ENCODE measurements at regions not wholly inside any gene's neighbourhood (a gene's known extent, or its start where the extent isn't known, plus 50 kb on each side); places are given as distances from the start of the nearest gene placed in this dataset.
"Not testable (repeated sequence)": the region's sequence is repeated elsewhere in the genome, so short reads cannot be mapped to it uniquely, and the experiment has no call there.

DNA sequence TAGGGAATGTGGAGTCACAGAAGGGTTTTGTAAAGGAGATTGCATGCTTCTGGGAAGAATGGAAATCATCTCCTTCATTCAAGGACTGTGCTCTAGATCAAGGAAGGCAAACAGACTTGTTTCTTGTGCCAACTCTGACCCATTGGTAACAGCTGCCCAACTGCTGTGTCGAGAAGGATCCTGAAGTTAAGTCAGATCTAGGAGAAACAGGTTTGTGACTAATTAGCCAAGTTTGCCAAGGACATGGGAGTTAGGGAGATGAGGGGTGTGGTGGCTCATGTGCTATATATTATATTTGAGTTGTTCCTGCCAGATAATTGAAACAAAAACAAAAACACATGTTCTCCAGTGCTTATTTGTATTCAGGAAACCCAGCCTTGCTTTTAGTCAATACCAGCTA lies 251.2 kb upstream of the USP24 start:
- DNase-seq, result no peak

DNA sequence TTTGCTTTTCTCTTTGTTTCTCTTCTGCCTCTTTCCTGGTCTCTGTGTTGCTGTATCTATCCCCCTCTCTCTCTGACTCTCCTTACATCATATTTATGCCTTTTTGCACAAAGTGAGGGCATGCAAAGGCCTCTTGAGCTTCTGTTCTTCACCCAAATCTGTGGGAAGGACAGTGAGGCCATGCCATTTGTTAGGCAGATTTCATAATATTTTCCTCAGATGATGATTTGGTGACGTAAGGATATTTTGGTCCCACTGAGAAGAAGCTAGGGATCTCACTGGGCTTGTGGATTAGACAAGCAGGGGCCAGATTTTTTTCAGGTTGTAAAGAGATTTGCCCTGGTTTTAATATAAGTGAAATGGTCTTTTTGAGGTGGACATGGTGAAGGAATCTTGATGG lies 249.4 kb upstream of the USP24 start:
- no peak for DNase-seq

DNA sequence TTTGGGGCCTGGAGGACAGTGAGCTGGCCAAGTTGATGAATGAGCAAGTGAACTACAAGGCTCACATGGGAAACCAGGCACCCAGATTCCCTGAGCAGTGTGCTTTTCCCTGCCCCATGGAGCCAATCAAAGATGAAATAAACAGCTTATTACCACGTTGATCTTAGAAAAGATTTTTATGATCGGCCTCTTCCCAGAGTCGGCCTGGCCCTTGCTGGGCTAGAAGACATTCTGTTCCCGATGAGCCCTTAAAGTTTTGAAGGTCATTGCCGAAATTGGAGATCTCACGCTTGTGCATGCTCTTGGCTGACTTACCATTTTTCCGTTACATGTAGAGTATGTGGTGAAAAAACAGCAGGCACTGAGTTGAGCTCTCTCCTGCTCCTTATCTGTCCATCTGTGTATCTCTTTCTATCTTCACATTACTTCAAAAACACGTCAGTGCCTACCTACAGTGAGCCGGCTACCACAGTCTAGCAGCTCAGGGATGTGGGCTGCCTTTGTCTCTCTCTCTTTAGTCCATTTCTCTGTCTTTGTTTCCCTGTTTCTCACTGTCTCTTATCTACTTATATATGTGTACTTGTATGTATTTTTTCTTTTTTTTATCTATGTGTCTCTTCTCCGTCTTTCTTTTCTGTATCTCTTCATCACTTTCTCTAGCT lies 248.8 kb upstream of the USP24 start:
- no peak for DNase-seq

DNA sequence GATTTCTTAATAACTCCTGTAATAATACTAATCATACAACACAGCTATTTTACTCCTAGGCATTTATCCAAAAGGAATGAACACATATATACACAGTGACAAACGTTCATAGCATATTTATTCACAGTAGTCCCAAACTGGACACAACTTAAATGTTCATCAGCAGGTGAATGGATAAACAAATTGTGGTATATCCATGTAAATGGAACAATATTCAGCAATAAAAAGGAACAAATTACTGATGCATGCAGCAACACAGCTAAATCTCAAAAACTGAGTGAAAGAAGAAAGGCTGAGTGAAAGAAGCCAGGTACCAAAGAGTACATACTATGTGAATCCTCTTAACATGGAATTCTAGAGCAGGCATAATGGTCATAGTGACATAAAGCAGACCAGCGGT lies 242.7 kb upstream of the USP24 start:
- no peak for DNase-seq

DNA sequence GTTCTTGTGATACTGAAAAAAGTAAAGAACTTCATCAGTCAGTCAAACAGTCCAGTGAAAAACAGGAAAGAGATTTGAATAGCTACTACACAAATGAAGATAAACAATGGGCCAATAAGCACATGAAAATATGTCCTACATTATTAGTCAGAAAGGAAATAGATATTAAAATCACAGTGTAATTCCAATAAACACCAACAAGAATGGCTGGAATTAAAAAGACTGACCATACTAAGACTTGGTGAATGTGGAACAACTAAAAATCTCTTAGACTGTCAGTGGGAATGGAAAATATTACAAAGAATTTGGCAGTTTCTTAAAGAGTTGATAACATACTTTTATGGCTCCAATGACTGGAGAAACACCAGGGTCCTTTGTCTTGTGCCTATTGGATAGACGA lies 241.8 kb upstream of the USP24 start:
- no peak for DNase-seq

DNA sequence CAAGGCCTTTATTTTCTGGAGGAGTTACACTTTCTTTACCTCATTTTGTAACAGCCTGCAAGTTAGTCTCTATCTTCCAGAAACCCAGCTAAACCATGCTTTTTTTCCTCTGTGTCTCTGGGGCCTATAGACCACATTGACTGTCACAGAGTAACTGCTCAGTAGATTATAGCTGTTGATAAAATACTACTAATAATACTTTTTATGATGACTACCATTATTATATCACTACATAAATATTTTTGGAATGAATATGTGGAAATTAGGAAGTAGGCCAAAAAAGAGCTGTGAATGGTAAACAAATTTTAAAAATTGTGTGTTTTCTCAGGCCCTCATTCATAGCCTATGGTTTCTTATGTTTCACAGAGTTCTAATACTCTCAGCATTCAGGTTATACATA lies 233.1 kb upstream of the USP24 start:
- DNase-seq, result no peak

DNA sequence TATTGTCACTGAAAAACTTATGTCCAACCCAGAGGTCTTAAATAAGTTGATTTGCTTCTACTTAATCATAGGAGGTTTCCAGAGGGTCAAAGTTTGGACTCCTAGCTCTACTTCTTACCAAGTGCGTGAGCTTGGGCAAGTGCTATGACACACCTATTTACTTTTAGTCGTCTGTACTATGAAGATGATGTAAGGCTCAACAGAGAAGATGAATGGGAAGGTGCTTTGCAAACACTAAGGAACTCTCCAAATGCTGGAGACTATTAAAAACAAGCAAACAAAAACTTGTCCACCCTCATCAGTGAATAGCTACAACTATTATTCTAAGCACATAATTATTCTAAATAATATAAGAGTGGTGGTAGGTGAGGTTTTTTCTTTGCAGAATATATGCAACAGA lies 232.3 kb upstream of the USP24 start:
- DNase-seq, result no peak

DNA sequence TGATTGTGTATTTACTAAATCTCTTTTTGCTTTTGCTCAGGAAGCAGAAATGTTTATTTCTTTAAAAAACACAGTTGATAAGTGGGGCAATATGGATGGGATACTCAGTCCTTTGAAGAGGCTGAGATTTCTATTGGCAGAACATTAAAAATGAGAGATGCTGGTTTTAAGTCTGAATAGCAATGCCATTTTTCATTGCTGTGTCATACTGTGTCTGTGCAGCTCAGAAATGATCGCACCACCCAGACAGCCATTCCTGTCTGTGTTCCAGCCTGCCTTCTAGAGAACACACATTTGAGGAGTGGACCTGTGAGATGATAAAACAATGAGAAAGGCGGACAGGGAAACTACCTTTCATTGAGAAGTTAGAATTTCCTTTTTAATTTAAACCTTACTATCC lies 231.2 kb upstream of the USP24 start:
- DNase-seq, result no peak

DNA sequence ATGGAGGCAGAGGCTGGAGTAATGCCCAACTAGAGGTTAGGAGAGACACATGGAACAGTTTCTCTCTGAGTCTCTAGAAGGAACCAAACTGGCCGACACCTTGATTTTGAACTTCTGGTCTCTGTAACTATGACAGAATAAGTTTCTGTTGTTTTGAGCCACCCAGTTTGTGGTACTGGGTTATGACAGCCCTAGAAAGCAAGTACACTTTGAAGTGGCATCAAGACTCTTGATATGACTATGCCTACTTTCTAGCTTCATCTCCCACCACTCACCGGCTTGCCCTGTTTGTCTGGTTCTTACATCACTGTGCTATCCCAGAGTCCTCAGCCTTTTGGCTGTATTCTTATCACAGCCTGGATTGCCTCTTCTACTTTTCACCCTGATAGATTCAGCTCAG lies 230.3 kb upstream of the USP24 start:
- no peak for DNase-seq

DNA sequence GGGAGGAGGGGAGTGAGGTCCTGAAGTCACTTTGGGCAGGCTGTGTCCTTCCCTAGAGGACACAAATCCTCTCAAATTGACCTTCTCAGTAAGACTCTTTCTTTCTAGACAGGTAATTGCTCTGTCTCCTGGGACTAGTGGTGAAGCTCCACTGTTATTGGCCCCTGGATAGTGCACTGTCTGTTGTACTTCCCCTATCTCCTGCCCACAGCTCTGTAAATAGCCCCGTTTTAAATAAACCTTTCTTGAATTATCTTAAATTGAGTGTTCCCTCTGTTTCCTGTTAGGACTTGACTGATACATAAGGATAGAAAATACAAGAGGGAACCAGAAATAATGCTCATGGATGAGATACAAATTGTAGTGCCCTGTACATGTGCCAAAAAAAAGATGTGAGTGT lies 229.5 kb upstream of the USP24 start:
- DNase-seq, result no peak

DNA sequence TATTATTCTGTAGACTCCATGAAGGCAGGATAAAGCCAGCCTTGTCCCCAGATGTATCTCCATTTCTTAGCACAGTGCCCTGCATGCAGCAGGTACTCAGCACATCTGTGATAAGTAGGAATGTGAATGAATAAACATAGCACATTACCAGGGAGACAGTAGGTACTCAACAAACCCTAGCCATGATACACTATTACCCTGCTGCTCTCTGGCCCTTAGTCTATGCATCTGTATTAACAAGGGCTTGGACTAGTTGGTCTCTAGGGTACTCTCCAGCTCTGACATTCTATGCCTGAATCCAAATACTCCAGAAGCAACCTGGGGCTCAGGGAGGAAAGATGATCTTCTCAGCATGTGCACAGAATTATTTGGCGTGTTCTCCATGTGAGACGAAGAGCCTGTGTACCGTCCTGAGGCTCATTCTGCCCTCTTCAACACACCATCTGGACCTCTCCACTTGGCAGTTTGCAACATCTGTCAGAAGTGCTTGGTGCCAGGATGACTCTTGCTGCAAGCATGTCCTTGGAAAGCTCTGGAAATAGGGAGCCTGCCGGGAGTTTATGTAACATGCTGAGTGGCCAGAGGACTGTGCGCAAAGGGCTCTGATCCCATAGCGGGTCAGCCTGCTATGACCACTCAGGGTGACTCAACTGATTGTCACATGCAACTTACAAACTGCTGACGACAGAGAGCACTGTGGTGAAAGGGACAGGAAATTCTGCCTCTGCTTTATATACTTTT lies 228.2 kb upstream of the USP24 start:
- no peak for DNase-seq

DNA sequence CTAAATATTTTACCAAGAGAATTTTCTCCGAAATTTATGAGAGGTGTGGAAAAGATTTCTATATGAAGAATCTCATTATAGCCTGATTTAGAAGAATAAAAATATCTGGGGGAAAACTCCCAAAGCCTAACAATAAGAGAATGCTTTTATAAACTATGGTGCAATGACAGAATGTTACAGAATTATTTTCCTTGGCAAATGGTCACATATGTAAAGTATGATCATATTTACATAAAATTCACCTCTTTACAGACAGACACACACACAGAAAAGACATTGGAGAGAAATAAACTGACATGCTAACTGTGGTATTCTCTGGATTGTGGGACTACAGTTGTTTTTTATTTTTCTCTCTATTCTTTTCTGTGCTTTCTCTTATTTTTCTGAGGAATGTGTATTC lies 226.3 kb upstream of the USP24 start:
- no peak for DNase-seq

DNA sequence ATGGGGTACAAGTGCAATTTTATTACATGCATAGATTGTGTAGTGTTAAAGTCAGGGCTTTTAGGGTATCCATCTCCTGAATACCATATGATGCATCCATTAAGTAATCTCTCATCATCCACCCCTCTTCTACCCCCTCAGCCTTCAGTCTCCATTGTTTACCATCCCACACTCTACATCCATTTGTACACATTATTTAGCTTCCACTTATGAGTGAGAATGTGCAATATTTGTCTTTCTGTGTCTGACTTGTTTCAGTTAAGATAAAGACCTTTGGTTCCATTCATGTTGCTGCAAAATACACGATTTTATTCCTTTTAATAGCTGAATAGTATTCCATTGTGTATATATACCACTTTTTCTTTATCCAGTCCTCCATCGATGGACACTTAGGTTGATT lies 222.5 kb upstream of the USP24 start:
- DNase-seq, result no peak

DNA sequence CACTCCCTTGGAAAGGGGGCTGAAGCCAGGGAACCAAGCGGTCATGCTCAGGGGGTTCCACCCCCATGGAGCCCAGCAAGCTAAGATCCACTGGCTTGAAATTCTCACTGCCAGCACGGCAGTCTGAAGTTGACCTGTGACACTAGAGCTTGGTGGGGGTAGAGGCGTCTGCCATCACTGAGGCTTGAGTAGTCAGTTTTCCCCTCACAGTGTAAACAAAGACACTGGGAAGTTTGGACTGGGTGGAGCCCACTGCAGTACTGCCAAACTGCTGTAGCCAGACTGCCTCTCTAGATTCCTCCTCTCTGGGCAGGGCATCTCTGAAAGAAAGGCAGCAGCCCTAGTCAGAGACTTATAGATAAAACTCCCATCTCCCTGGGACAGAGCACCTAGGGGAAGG lies 215.6 kb upstream of the USP24 start:
- not testable (repeated sequence) for DNase-seq

DNA sequence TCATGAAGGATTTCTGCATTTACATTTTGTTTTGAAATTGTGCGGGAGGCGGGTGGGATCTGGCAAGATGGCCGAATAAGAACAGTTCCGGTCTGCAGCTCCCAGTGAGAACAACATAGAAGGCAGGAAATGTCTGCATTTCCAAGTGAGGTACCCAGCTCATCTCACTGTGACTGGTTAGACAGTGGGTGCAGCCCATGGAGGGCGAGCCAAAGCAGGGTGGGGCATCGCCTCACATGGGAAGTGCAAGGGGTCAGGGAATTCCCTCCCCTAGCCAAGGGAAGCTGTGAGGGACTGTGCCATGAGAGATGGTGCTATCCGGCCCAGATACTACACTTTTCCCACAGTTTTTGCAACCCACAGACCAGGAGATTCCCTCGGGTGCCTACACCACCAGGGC lies 215.0 kb upstream of the USP24 start:
- not testable (repeated sequence) for DNase-seq

DNA sequence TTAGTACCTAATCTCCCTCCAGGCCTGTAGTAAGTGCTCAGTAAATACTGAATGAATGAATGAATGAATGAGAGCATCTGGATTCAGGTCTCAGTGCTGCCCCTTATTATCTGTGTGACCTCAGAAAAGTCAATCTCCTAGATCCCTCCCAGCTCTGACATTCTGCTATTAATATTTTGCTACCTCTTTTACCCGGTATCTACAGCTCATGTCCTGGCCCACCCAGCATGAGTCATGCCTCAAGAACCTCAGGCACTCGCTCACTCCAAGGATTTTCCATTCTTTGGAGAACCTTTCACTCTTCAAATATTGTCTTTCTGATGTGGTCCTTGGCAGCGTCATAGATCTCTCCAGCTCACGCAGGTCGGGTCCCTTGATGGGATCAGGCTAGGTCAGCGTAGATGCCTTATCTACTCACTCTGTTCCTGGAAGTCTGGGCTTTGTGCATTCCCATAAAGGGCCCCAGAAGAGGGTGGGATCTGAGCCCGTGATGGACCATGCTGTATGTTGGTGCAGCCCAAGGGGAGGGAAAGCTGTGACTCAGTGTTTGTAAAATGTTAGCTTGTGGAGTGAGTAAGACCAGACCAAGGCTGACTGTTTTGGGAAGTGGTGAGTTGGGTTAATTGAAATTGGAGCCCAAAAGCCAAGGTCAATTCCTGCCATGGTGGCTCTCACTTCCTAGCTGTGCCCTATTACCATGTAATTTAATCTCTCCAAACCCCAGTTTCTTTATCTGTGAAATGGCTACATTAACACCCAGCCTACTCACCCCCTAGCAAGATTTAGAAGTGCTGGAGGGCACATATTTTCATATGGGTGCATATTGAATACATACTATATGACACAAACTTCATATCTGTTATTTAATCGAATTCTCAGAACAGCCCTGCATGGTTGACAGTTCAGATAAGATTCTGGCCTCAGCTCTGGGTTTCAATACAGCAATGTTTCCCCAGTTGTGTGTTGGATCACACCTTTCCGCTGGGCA lies 214.1 kb upstream of the USP24 start:
- no peak for DNase-seq

DNA sequence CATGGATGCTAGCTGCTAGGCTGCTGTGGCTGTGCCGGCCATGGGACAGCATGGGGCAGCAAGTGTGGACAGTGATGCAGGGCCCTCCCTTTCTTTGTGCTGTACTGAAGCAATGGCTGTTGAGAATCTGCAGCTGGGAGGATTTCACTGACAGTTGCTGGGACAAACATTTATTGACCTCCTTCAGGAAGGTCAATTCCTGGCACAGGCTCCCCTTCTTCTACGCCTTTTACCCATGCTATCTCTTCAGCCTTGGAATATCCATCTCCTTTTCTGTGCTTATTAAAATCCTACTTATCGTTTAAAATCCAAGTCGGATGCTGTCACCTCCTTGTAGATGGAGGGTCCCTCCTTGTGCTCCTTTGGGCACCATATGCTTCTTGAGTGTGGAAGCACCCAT lies 213.1 kb upstream of the USP24 start:
- no peak for DNase-seq

DNA sequence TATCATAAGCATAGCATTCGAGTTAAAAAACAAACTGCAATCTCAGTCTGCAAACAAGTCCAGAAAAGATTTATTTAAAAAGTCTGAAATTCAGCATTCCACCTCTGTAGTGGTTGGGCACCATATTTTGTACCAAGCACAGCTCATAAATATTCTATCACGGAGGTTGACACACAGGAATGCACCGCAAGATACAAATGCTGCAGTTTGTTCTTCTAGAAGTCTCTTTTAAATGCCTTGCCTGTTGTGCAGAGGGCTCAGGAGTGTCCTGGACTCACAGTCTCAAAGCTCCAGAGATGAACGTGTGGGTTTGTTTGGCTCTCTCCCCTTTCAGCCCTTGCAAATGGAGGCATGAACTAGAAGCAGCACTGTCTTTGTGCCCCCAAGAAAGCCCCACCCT lies 212.4 kb upstream of the USP24 start:
- no peak for DNase-seq

DNA sequence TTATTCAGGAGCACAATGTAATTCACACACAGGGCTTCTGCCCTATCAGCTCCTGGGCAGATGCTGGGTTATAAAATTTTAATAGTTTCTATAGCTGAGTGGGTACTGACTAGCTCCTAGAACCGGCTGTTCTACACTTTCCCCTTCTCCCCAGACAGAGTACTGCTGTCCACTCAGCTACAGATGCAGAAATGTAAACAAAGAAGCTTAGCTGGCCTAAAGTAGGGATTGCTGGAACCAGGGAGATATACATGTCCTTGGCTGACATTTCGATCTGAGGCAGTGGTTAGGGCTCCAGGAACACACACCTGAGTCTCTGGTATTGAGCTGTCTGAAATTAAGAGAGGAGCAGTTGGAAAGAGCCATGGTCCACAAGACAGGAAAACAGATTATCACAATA lies 211.5 kb upstream of the USP24 start:
- no peak for DNase-seq

DNA sequence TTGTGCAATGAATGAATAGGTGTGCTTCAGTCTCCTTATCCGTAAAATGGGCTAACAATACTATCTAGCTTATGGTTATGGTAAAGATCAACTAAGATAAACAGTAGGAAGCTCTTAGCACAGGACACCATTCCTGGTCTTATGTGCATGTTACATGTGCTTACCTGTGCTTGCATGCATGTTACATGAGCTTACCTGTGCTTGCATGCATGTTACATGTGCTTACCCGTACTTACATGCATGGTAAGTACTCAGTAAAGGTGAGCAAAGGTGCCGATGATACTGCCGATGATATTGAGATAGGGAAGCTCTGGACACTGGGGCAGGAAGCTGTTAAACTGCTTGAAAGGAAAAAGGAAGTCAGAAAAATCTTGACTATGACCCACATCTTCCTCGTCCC lies 211.0 kb upstream of the USP24 start:
- no peak for DNase-seq

DNA sequence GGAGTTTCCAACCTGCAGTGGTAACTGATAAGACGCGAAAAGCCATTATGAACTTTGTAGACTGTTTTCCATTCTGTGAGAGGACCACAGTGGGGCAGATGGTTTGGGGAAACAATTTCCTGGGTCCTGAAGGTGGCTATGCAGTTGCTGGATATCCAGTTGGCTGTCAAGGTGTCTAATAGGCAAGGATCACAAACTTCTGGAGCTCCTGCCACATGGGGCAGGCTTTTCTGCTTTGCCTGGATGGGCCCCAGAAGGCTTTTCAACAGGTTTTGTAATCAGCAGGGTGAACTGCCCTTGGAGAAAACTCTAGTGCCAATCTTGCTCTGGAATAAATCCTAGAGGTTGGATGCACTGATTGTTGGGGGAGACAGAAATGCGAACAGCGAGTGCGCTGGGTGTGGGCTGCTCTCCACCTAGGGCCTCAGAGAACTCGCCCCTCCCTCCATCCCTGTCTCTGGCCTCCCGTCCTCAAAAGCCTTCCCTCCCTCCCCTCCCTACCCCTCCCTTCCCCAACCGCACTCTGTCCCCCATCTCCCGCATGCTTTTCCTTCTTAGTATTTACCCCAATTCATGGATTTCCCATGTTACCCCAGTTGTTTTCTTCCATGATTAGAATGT lies 210.3 kb upstream of the USP24 start:
- no peak for DNase-seq

DNA sequence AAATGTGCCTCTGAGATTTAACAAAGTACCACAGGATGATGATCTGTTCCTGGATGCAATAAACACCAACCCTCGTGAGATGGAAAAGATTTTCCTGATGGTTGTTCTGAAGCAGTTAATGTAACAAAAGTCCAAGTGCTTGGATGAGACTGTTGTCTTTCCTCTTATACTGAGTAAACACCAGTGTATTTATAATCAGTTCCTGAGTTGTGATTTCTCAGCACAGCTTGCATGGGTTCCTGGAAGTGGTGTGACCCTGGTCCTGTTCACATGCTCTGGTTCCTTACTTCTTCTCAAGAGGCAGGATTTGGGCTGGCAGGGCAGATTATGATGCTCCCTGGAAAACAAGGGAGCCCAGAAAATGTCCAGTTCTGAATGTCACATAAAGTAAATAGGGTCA lies 208.2 kb upstream of the USP24 start:
- DNase-seq, result no peak
